ENCODE measurements at regions not wholly inside any gene's neighbourhood (a gene's known extent, or its start where the extent isn't known, plus 50 kb on each side); places are given as distances from the start of the nearest gene placed in this dataset.
A peak's percentile ranks its signal among the peaks of the same experiment; 100 is the strongest.

- no peak for DNase-seq (ENCODE audit: low read depth)
These were observed 181.7 kb downstream of the MTRR start for GRCh38 chr5:8050616-8051175.

- no peak for DNase-seq (ENCODE audit: low read depth)
These were observed 184.3 kb downstream of the MTRR start for GRCh38 chr5:8053270-8053669.

GRCh38 chr5:8057769-8058168 is 188.8 kb downstream of the MTRR start:
- peak; percentile 2 for DNase-seq (ENCODE audit: low read depth)

GRCh38 chr5:8058616-8059190 is 189.8 kb downstream of the MTRR start:
- DNase-seq (ENCODE audit: low read depth), result no peak

- DNase-seq (ENCODE audit: low read depth), result no peak
These were observed 190.4 kb downstream of the MTRR start for GRCh38 chr5:8059337-8059736.

- DNase-seq (ENCODE audit: low read depth), result no peak
These were observed 191.4 kb downstream of the MTRR start for GRCh38 chr5:8060235-8060952.

GRCh38 chr5:8060953-8061429 is 192.0 kb downstream of the MTRR start:
- no peak for DNase-seq (ENCODE audit: low read depth)

- DNase-seq (ENCODE audit: low read depth), result no peak
These were observed 193.6 kb downstream of the MTRR start for GRCh38 chr5:8062521-8062920.

GRCh38 chr5:8068078-8068477 is 199.1 kb downstream of the MTRR start:
- DNase-seq (ENCODE audit: low read depth), result no peak

GRCh38 chr5:8070138-8070537 is 201.2 kb downstream of the MTRR start:
- DNase-seq (ENCODE audit: low read depth), result no peak

- no peak for DNase-seq (ENCODE audit: low read depth)
These were observed 210.1 kb downstream of the MTRR start for GRCh38 chr5:8079056-8079455.

GRCh38 chr5:8081179-8081578 is 212.2 kb downstream of the MTRR start:
- DNase-seq (ENCODE audit: low read depth), result no peak

- DNase-seq (ENCODE audit: low read depth), result no peak
These were observed 224.7 kb downstream of the MTRR start for GRCh38 chr5:8093669-8094068.

- no peak for DNase-seq (ENCODE audit: low read depth)
These were observed 225.4 kb downstream of the MTRR start for GRCh38 chr5:8094304-8094703.

GRCh38 chr5:8097146-8097545 is 228.2 kb downstream of the MTRR start:
- DNase-seq (ENCODE audit: low read depth), result no peak

GRCh38 chr5:8098081-8098480 is 229.1 kb downstream of the MTRR start:
- DNase-seq (ENCODE audit: low read depth), result no peak

- DNase-seq (ENCODE audit: low read depth), result no peak
These were observed 233.8 kb downstream of the MTRR start for GRCh38 chr5:8102714-8103113.

- DNase-seq (ENCODE audit: low read depth), result no peak
These were observed 245.8 kb downstream of the MTRR start for GRCh38 chr5:8114597-8115266.

- no peak for DNase-seq (ENCODE audit: low read depth)
These were observed 254.6 kb downstream of the MTRR start for GRCh38 chr5:8123559-8123958.

- no peak for DNase-seq (ENCODE audit: low read depth)
These were observed 265.7 kb downstream of the MTRR start for GRCh38 chr5:8134609-8135008.

GRCh38 chr5:8135742-8136141 is 266.8 kb downstream of the MTRR start:
- DNase-seq (ENCODE audit: low read depth), result no peak

GRCh38 chr5:8136271-8136670 is 267.3 kb downstream of the MTRR start:
- DNase-seq (ENCODE audit: low read depth), result no peak

- DNase-seq (ENCODE audit: low read depth), result no peak
These were observed 269.1 kb downstream of the MTRR start for GRCh38 chr5:8137941-8138550.

Measured in fibroblast of the conjunctiva (primary cell).